NB4 (cell line): ENCODE measurements at regions not wholly inside any gene's neighbourhood (a gene's known extent, or its start where the extent isn't known, plus 50 kb on each side); places are given as distances from the start of the nearest gene placed in this dataset.

ENCODE experiments used
- CTCF ChIP-seq: IDR thresholded peaks from one replicate; pipeline ENCODE4 v1.5.1; 2012; ENCODE audit warnings: low read depth, low read length
- MAX ChIP-seq: IDR thresholded peaks from 2 replicates; pipeline ENCODE4 v1.6.1; 2011; ENCODE audit warnings: low read depth, low read length
- MYC ChIP-seq: IDR thresholded peaks from 2 replicates; pipeline ENCODE4 v1.6.1; 2011; ENCODE audit warnings: low read depth, low read length
- POLR2A ChIP-seq: IDR thresholded peaks from 2 replicates; pipeline ENCODE4 v1.6.1; 2011; ENCODE audit warnings: mild to moderate bottlenecking; ENCODE audit not compliant: insufficient read length; ENCODE audit errors: extremely low read depth

GRCh38 chr3:147977001-147977400 is 567.8 kb downstream of the ZIC1 start:
- TF ChIP-seq CTCF (no peak), POLR2A (no peak), MAX (no peak), MYC (no peak)
